Tibial nerve (tissue), 4 donors: ENCODE measurements at regions not wholly inside any gene's neighbourhood (a gene's known extent, or its start where the extent isn't known, plus 50 kb on each side); places are given as distances from the start of the nearest gene placed in this dataset.

Experiments used
- CTCF ChIP-seq, 5 experiments: fragments of 200-600 bp in 3 of 5; fragments of 450-650 bp in 2 of 5; sonication (generic) in 3 of 5; IDR thresholded peaks; one replicate each; pipeline ENCODE4 v1.5.1; 2016 to 2019; ENCODE audit warnings: antibody characterized with exemption in 5 of 5, mild to moderate bottlenecking in 3 of 5, moderate library complexity in 2 of 5
- EP300 ChIP-seq, 2 donors: sonication (generic); formaldehyde crosslinking; IDR thresholded peaks; one replicate each; pipeline ENCODE4 v1.6.1; 2017; ENCODE audit warnings: antibody characterized with exemption in 2 of 2, mild to moderate bottlenecking in 1 of 2
- POLR2A ChIP-seq, 2 donors: fragments of 450-650 bp; IDR thresholded peaks; one replicate each; pipeline ENCODE4 v1.6.1; 2017; ENCODE audit warnings: antibody characterized with exemption in 2 of 2, mild to moderate bottlenecking in 2 of 2, moderate library complexity in 2 of 2

- TF ChIP-seq CTCF (IDR thresholded peaks at IDR 0.05) (no peak), EP300 (IDR thresholded peaks at IDR 0.05) (no peak), POLR2A (IDR thresholded peaks at IDR 0.05) (no peak)
These were observed 60.5 kb upstream of the PRKAR2B start for GRCh38 chr7:106984034-106984433.
